ENCODE measurements at regions not wholly inside any gene's neighbourhood (a gene's known extent, or its start where the extent isn't known, plus 50 kb on each side); places are given as distances from the start of the nearest gene placed in this dataset.

DNA sequence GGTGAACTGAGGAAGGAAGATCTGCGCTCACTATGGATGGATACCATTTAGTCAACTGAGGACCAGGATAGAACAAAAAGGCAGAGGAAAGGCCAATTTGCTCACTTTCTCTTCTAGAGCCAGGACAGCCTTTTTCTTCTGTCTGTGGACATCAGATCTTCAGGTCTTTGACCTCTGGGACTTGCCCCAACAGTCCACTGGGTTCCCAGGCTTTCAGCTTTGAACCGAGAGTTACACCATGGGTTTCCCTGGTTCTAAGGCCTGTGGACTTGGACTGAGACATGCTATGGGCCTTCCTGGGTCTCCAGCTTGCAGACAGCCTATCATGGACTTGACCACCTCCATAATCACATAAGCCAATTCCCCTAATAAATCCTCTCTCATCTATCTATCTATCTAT is 232.0 kb downstream of the IPO8 start:
- H3K27ac Mint-ChIP-seq: no peak overlapping the region
- no peaks in the 10 kb centered on the region for H3K36me3 Mint-ChIP-seq (ENCODE audit: low read depth)
- no peak for DNase-seq
- H3K4me1 Mint-ChIP-seq: no peaks in the 10 kb centered on the region
- TF ChIP-seq, protein P1, sequence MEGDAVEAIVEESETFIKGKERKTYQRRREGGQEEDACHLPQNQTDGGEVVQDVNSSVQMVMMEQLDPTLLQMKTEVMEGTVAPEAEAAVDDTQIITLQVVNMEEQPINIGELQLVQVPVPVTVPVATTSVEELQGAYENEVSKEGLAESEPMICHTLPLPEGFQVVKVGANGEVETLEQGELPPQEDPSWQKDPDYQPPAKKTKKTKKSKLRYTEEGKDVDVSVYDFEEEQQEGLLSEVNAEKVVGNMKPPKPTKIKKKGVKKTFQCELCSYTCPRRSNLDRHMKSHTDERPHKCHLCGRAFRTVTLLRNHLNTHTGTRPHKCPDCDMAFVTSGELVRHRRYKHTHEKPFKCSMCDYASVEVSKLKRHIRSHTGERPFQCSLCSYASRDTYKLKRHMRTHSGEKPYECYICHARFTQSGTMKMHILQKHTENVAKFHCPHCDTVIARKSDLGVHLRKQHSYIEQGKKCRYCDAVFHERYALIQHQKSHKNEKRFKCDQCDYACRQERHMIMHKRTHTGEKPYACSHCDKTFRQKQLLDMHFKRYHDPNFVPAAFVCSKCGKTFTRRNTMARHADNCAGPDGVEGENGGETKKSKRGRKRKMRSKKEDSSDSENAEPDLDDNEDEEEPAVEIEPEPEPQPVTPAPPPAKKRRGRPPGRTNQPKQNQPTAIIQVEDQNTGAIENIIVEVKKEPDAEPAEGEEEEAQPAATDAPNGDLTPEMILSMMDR (IDR thresholded peaks at IDR 0.05): no peak
- no peak overlapping the region for H3K4me3 Mint-ChIP-seq
- no peaks in the 10 kb centered on the region for H3K9me3 Mint-ChIP-seq
- no peaks in the 10 kb centered on the region for H3K27me3 Mint-ChIP-seq (ENCODE audit: low read depth, poor library complexity)

DNA sequence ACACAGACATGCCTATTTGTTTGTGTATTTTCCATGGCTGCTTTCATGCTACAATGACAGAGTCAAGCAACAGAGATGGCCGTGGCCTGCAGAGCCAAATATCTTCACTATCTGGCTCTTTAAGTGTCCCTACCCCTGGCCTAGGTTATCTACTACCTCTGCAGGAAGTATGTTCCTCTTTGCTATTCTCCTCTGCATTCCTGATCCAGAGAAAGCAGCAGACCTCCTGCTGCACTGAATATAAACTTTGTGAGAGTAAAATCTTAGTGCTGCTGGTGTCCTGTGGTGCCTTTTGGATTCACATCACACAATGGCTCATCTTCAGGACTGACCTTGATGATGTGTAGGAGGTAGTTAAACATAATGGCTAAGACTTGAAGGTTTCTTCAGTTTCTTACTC is 233.4 kb downstream of the IPO8 start:
- no peaks in the 10 kb centered on the region for H3K9me3 Mint-ChIP-seq
- TF ChIP-seq, protein P1 (IDR thresholded peaks at IDR 0.05): no peak
- H3K4me1 Mint-ChIP-seq: no peaks in the 10 kb centered on the region
- DNase-seq: no peak
- no peaks in the 10 kb centered on the region for H3K27me3 Mint-ChIP-seq (ENCODE audit: low read depth, poor library complexity)
- no peak overlapping the region for H3K4me3 Mint-ChIP-seq
- H3K27ac Mint-ChIP-seq: no peak overlapping the region
- H3K36me3 Mint-ChIP-seq (ENCODE audit: low read depth): no peaks in the 10 kb centered on the region

DNA sequence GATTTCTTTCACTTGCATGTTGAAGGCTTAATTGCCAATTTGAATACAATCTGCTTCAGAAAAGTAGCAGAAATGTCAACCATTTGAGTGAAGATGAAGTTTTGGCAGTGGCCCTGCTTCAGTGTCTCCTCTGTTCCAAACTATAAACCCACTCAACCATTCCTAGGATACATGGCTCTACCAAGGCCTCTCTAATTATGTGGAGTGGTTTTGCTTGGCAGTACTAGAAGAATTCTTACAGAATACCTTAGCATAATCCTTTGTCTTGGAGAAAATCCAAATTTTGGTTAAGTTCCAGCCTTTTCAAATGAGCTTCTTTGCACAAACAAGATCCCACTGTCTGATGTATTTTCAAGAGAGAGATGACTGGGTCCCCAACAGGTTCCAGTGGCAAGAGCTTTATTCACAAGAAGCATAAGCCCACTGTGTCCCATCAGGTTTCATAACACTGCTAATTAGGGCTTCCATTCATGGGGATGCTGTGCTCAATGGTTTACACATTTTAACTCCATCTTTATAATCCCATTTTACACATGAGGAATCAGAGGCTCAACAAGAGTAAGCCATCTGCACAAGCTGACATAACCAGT is 234.5 kb downstream of the IPO8 start:
- no peak for DNase-seq
- Mint-ChIP-seq H3K9me3 (no peaks in the 10 kb centered on the region), H3K36me3 (ENCODE audit: low read depth) (no peaks in the 10 kb centered on the region), H3K4me1 (no peaks in the 10 kb centered on the region), H3K27ac (no peak overlapping the region), H3K27me3 (ENCODE audit: low read depth, poor library complexity) (no peaks in the 10 kb centered on the region), H3K4me3 (no peak overlapping the region)
- TF ChIP-seq, protein P1 (IDR thresholded peaks at IDR 0.05): no peak

GRCh38 chr12:30458453-30458852 is 237.2 kb downstream of the IPO8 start:
- TF ChIP-seq, protein P1 (IDR thresholded peaks at IDR 0.05): no peak
- H3K27me3 Mint-ChIP-seq (ENCODE audit: low read depth, poor library complexity): peaks cover 3% of the 10 kb centered on the region
- H3K4me1 Mint-ChIP-seq: no peaks in the 10 kb centered on the region
- no peak overlapping the region for H3K27ac Mint-ChIP-seq
- H3K4me3 Mint-ChIP-seq: no peak overlapping the region
- no peaks in the 10 kb centered on the region for H3K9me3 Mint-ChIP-seq
- H3K36me3 Mint-ChIP-seq (ENCODE audit: low read depth): no peaks in the 10 kb centered on the region
- DNase-seq: no peak

- Mint-ChIP-seq H3K27ac (no peak overlapping the region), H3K27me3 (ENCODE audit: low read depth, poor library complexity) (peaks cover 3% of the 10 kb centered on the region), H3K4me1 (no peaks in the 10 kb centered on the region), H3K4me3 (no peak overlapping the region), H3K36me3 (ENCODE audit: low read depth) (no peaks in the 10 kb centered on the region), H3K9me3 (no peaks in the 10 kb centered on the region)
- no peak for DNase-seq
- TF ChIP-seq, protein P1 (IDR thresholded peaks at IDR 0.05): peak; percentile 19
Measured at GRCh38 chr12:30457621-30458289, 237.9 kb downstream of the IPO8 start.

GRCh38 chr12:30450872-30451271 is 244.8 kb downstream of the IPO8 start:
- peaks cover 4% of the 10 kb centered on the region for H3K27me3 Mint-ChIP-seq (ENCODE audit: low read depth, poor library complexity)
- H3K27ac Mint-ChIP-seq: no peak overlapping the region
- H3K4me3 Mint-ChIP-seq: no peak overlapping the region
- peaks cover 27% of the 10 kb centered on the region for H3K9me3 Mint-ChIP-seq
- no peaks in the 10 kb centered on the region for H3K4me1 Mint-ChIP-seq
- no peaks in the 10 kb centered on the region for H3K36me3 Mint-ChIP-seq (ENCODE audit: low read depth)
- no peak for DNase-seq
- TF ChIP-seq, protein P1 (IDR thresholded peaks at IDR 0.05): no peak

All from nephron progenitor cell (in vitro differentiated cells).